Ovary (tissue), 3 donors: ENCODE measurements at regions not wholly inside any gene's neighbourhood (a gene's known extent, or its start where the extent isn't known, plus 50 kb on each side); places are given as distances from the start of the nearest gene placed in this dataset.

Source experiments
- CTCF ChIP-seq, 3 donors: fragments of 450-650 bp in 2 of 3; fragments of 200-600 bp in 1 of 3; IDR thresholded peaks; one replicate each; pipeline versions ENCODE4 v1.5.1 to v1.8.0; 2016 to 2022; ENCODE audit warnings: antibody characterized with exemption in 3 of 3, mild to moderate bottlenecking in 1 of 3
- EP300 ChIP-seq: sonication (generic); formaldehyde crosslinking; IDR thresholded peaks from one replicate; pipeline ENCODE4 v1.6.1; 2017; ENCODE audit warnings: antibody characterized with exemption
- POLR2A ChIP-seq: fragments of 450-650 bp; IDR thresholded peaks from one replicate; pipeline ENCODE4 v1.6.1; 2017; ENCODE audit warnings: antibody characterized with exemption, mild to moderate bottlenecking, moderate library complexity
- donor health status: DM: no; HTN: no; CAD: no.

DNA sequence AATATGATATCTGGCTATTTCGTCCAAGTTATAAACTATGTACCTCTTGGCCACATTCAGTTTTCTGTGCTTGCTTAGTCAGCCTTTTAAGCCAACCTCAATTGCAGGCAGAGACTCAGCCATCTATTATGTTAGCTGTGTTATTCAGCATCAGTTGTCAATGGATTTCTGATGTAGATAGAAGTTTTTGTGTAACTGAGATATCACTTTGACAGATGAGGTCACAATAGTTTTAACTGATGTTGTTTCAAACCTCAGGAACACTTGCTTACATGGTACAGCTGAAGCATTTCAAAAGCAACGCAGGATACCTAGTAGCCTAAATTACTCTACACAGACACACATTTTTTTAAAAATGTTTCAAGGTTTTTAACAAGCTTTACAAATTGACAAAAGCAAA is 1478.0 kb downstream of the NCAM2 start:
- no peak for TF ChIP-seq CTCF (IDR thresholded peaks at IDR 0.05)
- no peak for TF ChIP-seq POLR2A
- TF ChIP-seq EP300, result no peak
